ENCODE measurements at regions not wholly inside any gene's neighbourhood (a gene's known extent, or its start where the extent isn't known, plus 50 kb on each side); places are given as distances from the start of the nearest gene placed in this dataset.

GRCh38 chrX:25198891-25199290 lies 183.1 kb upstream of the ARX start:
- 46 to 76% (median 56%) methylated on average over 3 of the region's 3 CpGs for WGBS, 3 donors
- Histone ChIP-seq H3K9me3 (no peaks in the 10 kb centered on the region), H3K4me3 (no peak overlapping the region), H3K36me3 (ENCODE audit: insufficient read depth in 1 of 2, low read depth in 1 of 2) (no peaks in the 10 kb centered on the region), H3K27ac (peak overlapping the region; percentile 27), H3K4me1 (no peaks in the 10 kb centered on the region), H3K27me3 (ENCODE audit: insufficient read depth in 3 of 3, low read length in 2 of 3) (no peaks in the 10 kb centered on the region)
- intact Hi-C loops (cut with DNase I) = no loop called here
- DNase-seq (no peak), ATAC-seq (peak in 1 of 4 donors; percentile 56)
- no peak for TF ChIP-seq CTCF (IDR thresholded peaks at IDR 0.05)

GRCh38 chrX:25198253-25198652 lies 182.5 kb upstream of the ARX start:
- no peaks in the 10 kb centered on the region for H3K9me3 ChIP-seq
- H3K27ac ChIP-seq = peak overlapping the region; percentile 27
- no peak for TF ChIP-seq CTCF (IDR thresholded peaks at IDR 0.05)
- no peak overlapping the region for H3K4me3 ChIP-seq
- intact Hi-C loops (cut with DNase I) = no loop called here
- no peaks in the 10 kb centered on the region for H3K4me1 ChIP-seq
- 37 to 61% (median 51%) methylated on average over 3 of the region's 3 CpGs for WGBS, 3 donors
- H3K27me3 ChIP-seq (ENCODE audit: insufficient read depth in 3 of 3, low read length in 2 of 3) = no peaks in the 10 kb centered on the region
- no peaks in the 10 kb centered on the region for H3K36me3 ChIP-seq (ENCODE audit: insufficient read depth in 1 of 2, low read depth in 1 of 2)
- ATAC-seq = peak in 3 of 4 donors; percentile 30 to 91 (median 68)
- no peak for DNase-seq

GRCh38 chrX:25196221-25196620 lies 180.5 kb upstream of the ARX start:
- H3K4me3 ChIP-seq = no peak overlapping the region
- no peaks in the 10 kb centered on the region for H3K36me3 ChIP-seq (ENCODE audit: insufficient read depth in 1 of 2, low read depth in 1 of 2)
- DNase-seq (no peak), ATAC-seq (no peak)
- intact Hi-C loops (cut with DNase I) = no loop called here
- TF ChIP-seq CTCF (IDR thresholded peaks at IDR 0.05) = no peak
- no peak overlapping the region for H3K27ac ChIP-seq
- no peaks in the 10 kb centered on the region for H3K4me1 ChIP-seq
- whole genome bisulfite sequencing, 3 donors = 47 to 67% (median 59%) methylated on average over 2 of the region's 2 CpGs
- H3K27me3 ChIP-seq (ENCODE audit: insufficient read depth in 3 of 3, low read length in 2 of 3) = no peaks in the 10 kb centered on the region
- no peaks in the 10 kb centered on the region for H3K9me3 ChIP-seq

GRCh38 chrX:25191403-25191802 lies 175.6 kb upstream of the ARX start:
- Histone ChIP-seq H3K36me3 (ENCODE audit: insufficient read depth in 1 of 2, low read depth in 1 of 2) (no peaks in the 10 kb centered on the region), H3K4me1 (no peaks in the 10 kb centered on the region), H3K9me3 (no peaks in the 10 kb centered on the region), H3K4me3 (no peak overlapping the region), H3K27ac (no peak overlapping the region), H3K27me3 (ENCODE audit: insufficient read depth in 3 of 3, low read length in 2 of 3) (no peaks in the 10 kb centered on the region)
- DNase-seq (no peak), ATAC-seq (no peak)
- TF ChIP-seq CTCF (IDR thresholded peaks at IDR 0.05) = peak; percentile 11
- intact Hi-C loops (cut with DNase I) = no loop called here
- WGBS, 3 donors = 34 to 59% (median 55%) methylated on average over 7 of the region's 7 CpGs

GRCh38 chrX:25181775-25182174 lies 166.0 kb upstream of the ARX start:
- no peak overlapping the region for H3K27ac ChIP-seq
- intact Hi-C loops (cut with DNase I) = no loop called here
- no peak for TF ChIP-seq CTCF (IDR thresholded peaks at IDR 0.05)
- H3K4me1 ChIP-seq = no peaks in the 10 kb centered on the region
- H3K9me3 ChIP-seq = no peaks in the 10 kb centered on the region
- 75 to 82% (median 78%) methylated on average over 4 of the region's 4 CpGs for WGBS, 3 donors
- DNase-seq (no peak), ATAC-seq (no peak)
- H3K4me3 ChIP-seq = no peak overlapping the region
- no peaks in the 10 kb centered on the region for H3K36me3 ChIP-seq (ENCODE audit: insufficient read depth in 1 of 2, low read depth in 1 of 2)
- H3K27me3 ChIP-seq (ENCODE audit: insufficient read depth in 3 of 3, low read length in 2 of 3) = peaks cover 0 to 3% (median 0%) of the 10 kb centered on the region in 3 donors

Data from psoas muscle (tissue), 7 donors.